Activated T-cell treated with anti-CD3 and anti-CD28 coated beads, Interleukin-2, amount 50 U/mL, for 4 hours (primary cell): ENCODE measurements at regions not wholly inside any gene's neighbourhood (a gene's known extent, or its start where the extent isn't known, plus 50 kb on each side); places are given as distances from the start of the nearest gene placed in this dataset.
A peak's percentile ranks its signal among the peaks of the same experiment; 100 is the strongest.
"Not testable (repeated sequence)": the region's sequence is repeated elsewhere in the genome, so short reads cannot be mapped to it uniquely, and the experiment has no call there.

Source experiments
- ATAC-seq, 2 donors: fragments of 200-7000 bp; cut with Tn5 transposase; one replicate each; pipeline ENCODE4 v1.10.0; 2021
- DNase-seq: peaks from one replicate; pipeline ENCODE4 v3.0.0-alpha.2; 2020
- H3K27me3 Mint-ChIP-seq: one replicate; pipeline ENCODE4 v1.8.0; 2021; ENCODE audit warnings: low read depth, mixed read lengths
- H3K36me3 Mint-ChIP-seq: one replicate; pipeline ENCODE4 v1.8.0; 2022; ENCODE audit warnings: mixed read lengths; ENCODE audit not compliant: insufficient read depth
- H3K4me1 Mint-ChIP-seq: one replicate; pipeline ENCODE4 v1.8.0; 2021; ENCODE audit warnings: low read depth, mixed read lengths
- H3K4me3 Mint-ChIP-seq: one replicate; pipeline ENCODE4 v1.8.0; 2021; ENCODE audit warnings: mild to moderate bottlenecking, moderate library complexity, mixed read lengths
- H3K9me3 Mint-ChIP-seq: one replicate; pipeline ENCODE4 v1.8.0; 2021; ENCODE audit warnings: mixed read lengths

GRCh38 chr1:213759359-213760181 is 228.2 kb upstream of the PROX1 start:
- no peak for DNase-seq
- H3K27me3 Mint-ChIP-seq: no peaks in the 10 kb centered on the region
- H3K36me3 Mint-ChIP-seq: no peaks in the 10 kb centered on the region
- no peak for ATAC-seq
- no peak overlapping the region for H3K4me3 Mint-ChIP-seq
- peaks cover 18% of the 10 kb centered on the region for H3K4me1 Mint-ChIP-seq
- H3K9me3 Mint-ChIP-seq: no peaks in the 10 kb centered on the region

- H3K36me3 Mint-ChIP-seq: no peaks in the 10 kb centered on the region
- H3K27me3 Mint-ChIP-seq: no peaks in the 10 kb centered on the region
- H3K4me1 Mint-ChIP-seq: peaks cover 18% of the 10 kb centered on the region
- H3K4me3 Mint-ChIP-seq: peak overlapping the region; percentile 31
- ATAC-seq (peak; percentile 99 to 100), DNase-seq (peak; percentile 27)
- no peaks in the 10 kb centered on the region for H3K9me3 Mint-ChIP-seq
Measured at GRCh38 chr1:213761845-213762407, 225.8 kb upstream of the PROX1 start.

- no peak overlapping the region for H3K4me3 Mint-ChIP-seq
- DNase-seq (no peak), ATAC-seq (no peak)
- no peaks in the 10 kb centered on the region for H3K36me3 Mint-ChIP-seq
- H3K9me3 Mint-ChIP-seq: no peaks in the 10 kb centered on the region
- no peaks in the 10 kb centered on the region for H3K27me3 Mint-ChIP-seq
- H3K4me1 Mint-ChIP-seq: no peaks in the 10 kb centered on the region
Measured at GRCh38 chr1:213767683-213768082, 220.1 kb upstream of the PROX1 start.

GRCh38 chr1:213772128-213773063 is 215.4 kb upstream of the PROX1 start:
- no peaks in the 10 kb centered on the region for H3K27me3 Mint-ChIP-seq
- H3K4me3 Mint-ChIP-seq: no peak overlapping the region
- no peak for ATAC-seq
- no peaks in the 10 kb centered on the region for H3K4me1 Mint-ChIP-seq
- H3K36me3 Mint-ChIP-seq: no peaks in the 10 kb centered on the region
- no peak for DNase-seq
- H3K9me3 Mint-ChIP-seq: no peaks in the 10 kb centered on the region

- H3K4me1 Mint-ChIP-seq: no peaks in the 10 kb centered on the region
- no peak for DNase-seq
- H3K4me3 Mint-ChIP-seq: no peak overlapping the region
- no peaks in the 10 kb centered on the region for H3K36me3 Mint-ChIP-seq
- no peaks in the 10 kb centered on the region for H3K27me3 Mint-ChIP-seq
- H3K9me3 Mint-ChIP-seq: no peaks in the 10 kb centered on the region
- ATAC-seq: no peak
Measured at GRCh38 chr1:213773975-213774374, 213.8 kb upstream of the PROX1 start.

- DNase-seq (no peak), ATAC-seq (no peak)
- Mint-ChIP-seq H3K36me3 (no peaks in the 10 kb centered on the region), H3K9me3 (no peaks in the 10 kb centered on the region), H3K4me3 (no peak overlapping the region), H3K4me1 (no peaks in the 10 kb centered on the region), H3K27me3 (no peaks in the 10 kb centered on the region)
Measured at GRCh38 chr1:213776969-213777368, 210.8 kb upstream of the PROX1 start.

- Mint-ChIP-seq H3K27me3 (no peaks in the 10 kb centered on the region), H3K36me3 (no peaks in the 10 kb centered on the region), H3K4me1 (peaks cover 13% of the 10 kb centered on the region), H3K9me3 (no peaks in the 10 kb centered on the region), H3K4me3 (no peak overlapping the region)
- ATAC-seq (no peak), DNase-seq (no peak)
Measured at GRCh38 chr1:213779228-213779627, 208.5 kb upstream of the PROX1 start.

- no peaks in the 10 kb centered on the region for H3K27me3 Mint-ChIP-seq
- ATAC-seq (no peak), DNase-seq (no peak)
- no peaks in the 10 kb centered on the region for H3K9me3 Mint-ChIP-seq
- peaks cover 19% of the 10 kb centered on the region for H3K4me1 Mint-ChIP-seq
- H3K4me3 Mint-ChIP-seq: peak overlapping the region; percentile 24
- H3K36me3 Mint-ChIP-seq: no peaks in the 10 kb centered on the region
Measured at GRCh38 chr1:213782941-213783672, 204.7 kb upstream of the PROX1 start.

GRCh38 chr1:213783893-213784292 is 203.9 kb upstream of the PROX1 start:
- Mint-ChIP-seq H3K4me1 (peaks cover 19% of the 10 kb centered on the region), H3K36me3 (no peaks in the 10 kb centered on the region), H3K4me3 (no peak overlapping the region), H3K27me3 (no peaks in the 10 kb centered on the region), H3K9me3 (no peaks in the 10 kb centered on the region)
- ATAC-seq: no peak
- no peak for DNase-seq

GRCh38 chr1:213786683-213787082 is 201.1 kb upstream of the PROX1 start:
- Mint-ChIP-seq H3K36me3 (no peaks in the 10 kb centered on the region), H3K4me3 (no peak overlapping the region), H3K4me1 (peaks cover 19% of the 10 kb centered on the region), H3K9me3 (no peaks in the 10 kb centered on the region), H3K27me3 (no peaks in the 10 kb centered on the region)
- DNase-seq: no peak
- ATAC-seq: no peak

GRCh38 chr1:213790565-213790964 is 197.2 kb upstream of the PROX1 start:
- ATAC-seq (no peak), DNase-seq (no peak)
- Mint-ChIP-seq H3K9me3 (no peaks in the 10 kb centered on the region), H3K4me3 (no peak overlapping the region), H3K4me1 (no peaks in the 10 kb centered on the region), H3K36me3 (no peaks in the 10 kb centered on the region), H3K27me3 (no peaks in the 10 kb centered on the region)

GRCh38 chr1:213793482-213794067 is 194.2 kb upstream of the PROX1 start:
- no peak overlapping the region for H3K4me3 Mint-ChIP-seq
- ATAC-seq: no peak

GRCh38 chr1:213796525-213796924 is 191.2 kb upstream of the PROX1 start:
- ATAC-seq: no peak
- no peak for DNase-seq
- H3K27me3 Mint-ChIP-seq: no peaks in the 10 kb centered on the region
- H3K4me1 Mint-ChIP-seq: peaks cover 3% of the 10 kb centered on the region
- no peak overlapping the region for H3K4me3 Mint-ChIP-seq
- H3K36me3 Mint-ChIP-seq: no peaks in the 10 kb centered on the region
- no peaks in the 10 kb centered on the region for H3K9me3 Mint-ChIP-seq

More at GRCh38 chr1:213793482-213794067, 194.2 kb upstream of the PROX1 start:
- Mint-ChIP-seq H3K27me3 (no peaks in the 10 kb centered on the region), H3K4me1 (peaks cover 3% of the 10 kb centered on the region), H3K9me3 (no peaks in the 10 kb centered on the region), H3K36me3 (no peaks in the 10 kb centered on the region)
- no peak for DNase-seq

- not testable (repeated sequence) for ATAC-seq, H3K9me3 Mint-ChIP-seq, H3K4me3 Mint-ChIP-seq, DNase-seq, H3K27me3 Mint-ChIP-seq, H3K36me3 Mint-ChIP-seq
- H3K4me1 Mint-ChIP-seq: peaks cover 13% of the 10 kb centered on the region
Measured at GRCh38 chr1:213808288-213808687, 179.5 kb upstream of the PROX1 start.
